Adrenal gland (tissue), 5 donors: ENCODE measurements at regions not wholly inside any gene's neighbourhood (a gene's known extent, or its start where the extent isn't known, plus 50 kb on each side); places are given as distances from the start of the nearest gene placed in this dataset.

Experiments
- CTCF ChIP-seq, 6 experiments: fragments of 450-650 bp in 4 of 6; fragments of 200-600 bp in 2 of 6; sonication (generic) in 1 of 6; IDR thresholded peaks; 1 replicate in 5 of 6; 2 replicates in 1 of 6; pipeline versions ENCODE4 v1.5.1 to v1.8.0; 2016 to 2021; ENCODE audit warnings: antibody characterized with exemption in 6 of 6, mild to moderate bottlenecking in 2 of 6, moderate library complexity in 1 of 6
- POLR2A ChIP-seq, 2 donors: fragments of 450-650 bp; IDR thresholded peaks; one replicate each; pipeline ENCODE4 v1.6.1; 2017; ENCODE audit warnings: antibody characterized with exemption in 2 of 2, mild to moderate bottlenecking in 2 of 2, moderate library complexity in 1 of 2
- donor health status: DM: no; HTN: no; CAD: no.

- no peak for TF ChIP-seq CTCF (IDR thresholded peaks at IDR 0.05)
- TF ChIP-seq POLR2A (IDR thresholded peaks at IDR 0.05) = no peak
Observed at GRCh38 chr3:184453296-184453695, 73.4 kb downstream of the CHRD start.
